ENCODE measurements at regions not wholly inside any gene's neighbourhood (a gene's known extent, or its start where the extent isn't known, plus 50 kb on each side); places are given as distances from the start of the nearest gene placed in this dataset.

- no peak for TF ChIP-seq POLR2A (IDR thresholded peaks at IDR 0.05; ENCODE audit: low read depth, low read length)
- no peak for TF ChIP-seq POLR2AphosphoS5 (IDR thresholded peaks at IDR 0.05; ENCODE audit: low read depth, low read length)
- TF ChIP-seq TAF1 (IDR thresholded peaks at IDR 0.05; ENCODE audit: borderline replicate concordance, low read depth, low read length) = no peak
Measured at GRCh38 chr3:158974904-158975303, 173.1 kb downstream of the MFSD1 start.

Data from GM12892 (cell line).